GM12865 (cell line): ENCODE measurements at regions not wholly inside any gene's neighbourhood (a gene's known extent, or its start where the extent isn't known, plus 50 kb on each side); places are given as distances from the start of the nearest gene placed in this dataset.
A peak's percentile ranks its signal among the peaks of the same experiment; 100 is the strongest.

Experiments
- DNase-seq: peaks from one replicate; pipeline ENCODE4 v3.0.0; 2010; ENCODE audit warnings: low read depth
- H3K4me3 ChIP-seq: 2 replicates; pipeline ENCODE4 v1.5.1; 2011; ENCODE audit warnings: mild to moderate bottlenecking, low read depth, low read length, control low read depth
- CTCF ChIP-seq: IDR thresholded peaks from 2 replicates; pipeline ENCODE4 v1.5.1; 2011; ENCODE audit warnings: low read length, control low read depth, low read depth, inconsistent platforms; ENCODE audit not compliant: insufficient read depth; ENCODE audit errors: missing control alignments

DNA sequence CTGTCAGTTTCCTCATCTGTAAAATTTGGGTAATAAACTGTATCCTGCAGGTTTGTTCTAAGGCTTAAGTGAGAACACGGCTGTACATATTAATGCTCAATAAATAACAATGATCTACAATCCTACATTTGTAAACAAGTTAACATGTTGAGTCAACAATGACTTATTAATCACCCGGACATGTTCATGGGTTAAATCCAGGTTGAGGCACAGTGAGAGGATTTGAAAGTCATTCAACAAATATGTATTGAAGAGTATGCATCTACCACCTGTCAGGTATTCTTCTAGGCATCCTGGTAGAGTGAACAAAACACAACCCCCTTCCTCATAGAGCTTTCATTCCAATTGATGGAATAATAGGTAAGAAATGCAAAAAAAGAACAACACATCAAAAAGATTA is 554.7 kb upstream of the SLC35B3 start:
- H3K4me3 ChIP-seq = no peak overlapping the region
- no peak for DNase-seq
- TF ChIP-seq CTCF = no peak

DNA sequence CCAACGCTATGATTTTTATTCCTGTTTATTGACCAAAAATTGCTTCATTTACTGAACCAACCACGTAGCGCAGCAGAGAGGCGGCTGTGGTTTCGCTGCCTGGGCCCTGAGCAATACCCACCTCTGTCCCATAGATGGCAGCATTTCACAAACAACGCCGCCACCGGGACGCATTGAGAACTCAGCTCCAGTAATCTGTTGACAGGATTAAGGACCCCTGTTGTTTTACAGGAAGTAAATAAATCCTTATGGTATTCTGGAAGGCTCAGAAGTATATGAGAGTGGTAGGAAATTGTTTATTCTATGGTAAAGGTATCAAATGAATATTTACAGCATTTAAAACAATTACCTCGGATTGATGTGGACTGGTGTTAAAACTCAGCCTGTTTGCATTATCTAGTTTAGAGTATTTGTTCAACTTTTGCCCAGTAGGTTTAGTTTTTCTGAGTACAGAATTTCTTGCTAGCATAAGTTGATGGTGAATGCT is 547.9 kb upstream of the SLC35B3 start:
- no peak overlapping the region for H3K4me3 ChIP-seq
- peak; percentile 59 for DNase-seq
- TF ChIP-seq CTCF = peak; percentile 87

DNA sequence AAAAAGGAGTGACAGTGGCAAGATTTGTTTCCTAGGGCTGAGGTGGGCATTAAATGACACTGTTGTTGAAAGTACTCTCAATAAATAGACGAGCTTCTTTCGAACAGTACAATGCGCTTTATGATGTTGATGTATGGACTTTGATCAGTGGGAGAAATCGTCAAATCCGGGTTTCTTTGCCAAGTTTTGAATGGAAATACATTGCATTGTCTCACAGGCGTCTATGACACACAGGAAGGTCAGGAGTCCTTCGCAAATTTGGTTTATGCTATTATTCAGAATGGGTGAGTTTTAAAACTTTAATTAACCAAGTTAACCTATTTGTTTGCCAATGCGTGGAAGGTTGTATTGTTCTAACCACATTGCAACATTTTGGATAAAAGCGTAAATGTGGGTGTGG is 547.3 kb upstream of the SLC35B3 start:
- no peak overlapping the region for H3K4me3 ChIP-seq
- TF ChIP-seq CTCF = no peak
- DNase-seq = no peak

GRCh38 chr6:8973395-8973794 is 538.0 kb upstream of the SLC35B3 start:
- TF ChIP-seq CTCF = no peak
- no peak overlapping the region for H3K4me3 ChIP-seq

DNA sequence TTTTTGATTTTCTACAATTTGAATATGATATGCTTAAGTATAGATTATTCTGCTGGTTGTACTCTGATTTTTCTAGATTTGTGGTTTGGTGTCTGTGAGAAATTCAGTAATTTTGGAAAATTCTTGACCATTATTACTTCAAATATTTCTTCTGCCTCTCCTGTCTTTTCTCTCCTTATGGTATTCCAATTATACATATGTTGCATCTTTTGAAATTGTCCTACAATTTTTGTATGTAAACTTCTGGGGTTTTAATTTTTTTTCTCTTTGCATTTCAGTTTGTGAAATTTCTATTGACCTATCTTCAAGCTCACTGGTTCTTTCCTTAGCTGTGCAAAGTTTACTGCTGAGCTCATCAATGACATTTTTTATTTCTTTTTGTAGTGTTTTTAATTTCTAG is 534.4 kb upstream of the SLC35B3 start:
- no peak for DNase-seq
- no peak overlapping the region for H3K4me3 ChIP-seq
- no peak for TF ChIP-seq CTCF

More at GRCh38 chr6:8973395-8973794, 538.0 kb upstream of the SLC35B3 start:
- no peak for DNase-seq

GRCh38 chr6:8958894-8959511 is 523.7 kb upstream of the SLC35B3 start:
- no peak overlapping the region for H3K4me3 ChIP-seq
- no peak for TF ChIP-seq CTCF
- no peak for DNase-seq

- DNase-seq = no peak
- H3K4me3 ChIP-seq = no peak overlapping the region
- TF ChIP-seq CTCF = no peak
Measured at GRCh38 chr6:8953310-8953709, 518.0 kb upstream of the SLC35B3 start.
